Neural progenitor cell (in vitro differentiated cells): ENCODE measurements at regions not wholly inside any gene's neighbourhood (a gene's known extent, or its start where the extent isn't known, plus 50 kb on each side); places are given as distances from the start of the nearest gene placed in this dataset.

Experiments used
- DNase-seq: peaks from one replicate; pipeline ENCODE4 v3.0.0-alpha.2; 2016; ENCODE audit warnings: low spot score
- H2AFZ ChIP-seq: fragments of 200-600 bp; sonication (generic); replicated peaks from 2 replicates; pipeline ENCODE4 v1.6.1; 2016; ENCODE audit warnings: antibody characterized with exemption
- H3F3A ChIP-seq: fragments of 200-600 bp; sonication (generic); 2 replicates; pipeline ENCODE4 v1.6.1; 2016; ENCODE audit warnings: antibody characterized with exemption, low read depth
- H3K27ac ChIP-seq: fragments of 200-600 bp; sonication (generic); 2 replicates; pipeline ENCODE4 v1.5.1; 2016; ENCODE audit warnings: mild to moderate bottlenecking
- H3K27me3 ChIP-seq: fragments of 200-600 bp; sonication (generic); 2 replicates; pipeline ENCODE4 v1.6.1; 2016; ENCODE audit warnings: mild to moderate bottlenecking, moderate library complexity
- H3K36me3 ChIP-seq: fragments of 200-600 bp; sonication (generic); 2 replicates; pipeline ENCODE4 v1.5.1; 2016
- H3K4me1 ChIP-seq: fragments of 200-600 bp; sonication (generic); 2 replicates; pipeline ENCODE4 v1.6.1; 2016; ENCODE audit warnings: mixed run types
- H3K4me2 ChIP-seq: fragments of 200-600 bp; sonication (generic); 2 replicates; pipeline ENCODE4 v1.6.1; 2016
- H3K4me3 ChIP-seq: fragments of 200-600 bp; sonication (generic); 2 replicates; pipeline ENCODE4 v1.5.1; 2016
- H3K79me2 ChIP-seq: fragments of 200-600 bp; sonication (generic); 2 replicates; pipeline ENCODE4 v1.6.1; 2016; ENCODE audit warnings: low read depth
- H3K9ac ChIP-seq: fragments of 200-600 bp; sonication (generic); 2 replicates; pipeline ENCODE4 v1.6.1; 2016
- H3K9me3 ChIP-seq: fragments of 200-600 bp; sonication (generic); 2 replicates; pipeline ENCODE4 v1.5.1; 2016; ENCODE audit warnings: low read depth
- H4K20me1 ChIP-seq: fragments of 200-600 bp; sonication (generic); 2 replicates; pipeline ENCODE4 v1.6.1; 2016; ENCODE audit warnings: low read depth
- H3K27ac Mint-ChIP-seq: 3 replicates; pipeline ENCODE4 v1.8.0; 2021; ENCODE audit warnings: mixed read lengths
- H3K27me3 Mint-ChIP-seq: 2 replicates; pipeline ENCODE4 v1.8.0; 2022; ENCODE audit warnings: low read depth, mild to moderate bottlenecking, inconsistent platforms, moderate library complexity, mixed read lengths; ENCODE audit not compliant: insufficient read depth
- H3K36me3 Mint-ChIP-seq: 3 replicates; pipeline ENCODE4 v1.8.0; 2021; ENCODE audit warnings: mixed read lengths
- H3K4me1 Mint-ChIP-seq: 3 replicates; pipeline ENCODE4 v1.8.0; 2021; ENCODE audit warnings: mixed read lengths
- H3K4me3 Mint-ChIP-seq: 3 replicates; pipeline ENCODE4 v1.8.0; 2021; ENCODE audit warnings: mild to moderate bottlenecking, moderate library complexity, mixed read lengths
- H3K9me3 Mint-ChIP-seq: 3 replicates; pipeline ENCODE4 v1.8.0; 2020; ENCODE audit warnings: mixed read lengths
- CTCF ChIP-seq: fragments of 200-600 bp; sonication (generic); IDR thresholded peaks from 2 replicates; pipeline ENCODE4 v1.5.1; 2017; ENCODE audit warnings: antibody characterized with exemption, mild to moderate bottlenecking
- EZH2 ChIP-seq: fragments of 200-600 bp; sonication (generic); IDR thresholded peaks from 2 replicates; pipeline ENCODE4 v1.6.1; 2017; ENCODE audit warnings: antibody characterized with exemption, mild to moderate bottlenecking, moderate library complexity
- EZH2phosphoT487 ChIP-seq: fragments of 200-600 bp; sonication (generic); IDR thresholded peaks from 2 replicates; pipeline ENCODE4 v1.6.1; 2017; ENCODE audit warnings: antibody characterized with exemption

DNA sequence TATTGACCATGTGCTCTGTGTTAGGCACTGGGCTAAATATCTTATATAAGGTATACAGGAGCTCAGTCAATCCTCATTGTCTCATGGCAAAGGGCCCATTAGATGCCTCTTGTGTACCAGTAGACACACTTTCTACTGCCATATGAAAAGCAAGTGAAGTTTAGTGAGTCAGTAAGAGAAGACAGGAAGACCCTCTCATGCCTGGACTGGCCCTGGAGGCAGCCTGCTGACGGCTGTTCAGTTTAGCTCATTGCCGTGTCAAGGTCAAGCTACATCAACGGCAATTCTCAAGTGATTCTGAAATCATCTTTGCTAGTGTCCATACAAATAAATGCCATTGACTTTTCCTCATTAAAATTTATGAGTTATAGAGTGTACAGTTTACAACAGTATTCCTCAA is 237.9 kb downstream of the IRX1 start:
- no peak overlapping the region for H3K4me2 ChIP-seq

GRCh38 chr5:3835811-3836210 is 240.2 kb downstream of the IRX1 start:
- Mint-ChIP-seq H3K27ac (no peak overlapping the region), H3K4me1 (no peaks in the 10 kb centered on the region), H3K36me3 (no peaks in the 10 kb centered on the region), H3K4me3 (no peak overlapping the region), H3K9me3 (peaks cover 3% of the 10 kb centered on the region), H3K27me3 (peaks cover 8% of the 10 kb centered on the region)
- H2AFZ ChIP-seq = no peak overlapping the region
- H3K9ac ChIP-seq = no peak overlapping the region
- no peak overlapping the region for H3K4me2 ChIP-seq
- H3K4me1 ChIP-seq = no peaks in the 10 kb centered on the region
- H3F3A ChIP-seq = no peaks in the 10 kb centered on the region
- H3K27ac ChIP-seq = no peak overlapping the region
- TF ChIP-seq EZH2phosphoT487 (no peak), EZH2 (no peak), CTCF (no peak)
- H4K20me1 ChIP-seq = no peaks in the 10 kb centered on the region
- H3K9me3 ChIP-seq = no peaks in the 10 kb centered on the region
- no peaks in the 10 kb centered on the region for H3K27me3 ChIP-seq
- H3K36me3 ChIP-seq = no peaks in the 10 kb centered on the region
- no peak for DNase-seq
- H3K79me2 ChIP-seq = no peaks in the 10 kb centered on the region
- H3K4me3 ChIP-seq = no peak overlapping the region

More for the DNA sequence above, 237.9 kb downstream of the IRX1 start:
- Histone ChIP-seq H3K79me2 (no peaks in the 10 kb centered on the region), H3F3A (no peaks in the 10 kb centered on the region), H3K4me1 (no peaks in the 10 kb centered on the region), H3K9ac (no peak overlapping the region), H2AFZ (no peak overlapping the region), H3K36me3 (no peaks in the 10 kb centered on the region), H3K27ac (no peak overlapping the region), H3K27me3 (no peaks in the 10 kb centered on the region), H3K4me3 (no peak overlapping the region), H3K9me3 (no peaks in the 10 kb centered on the region), H4K20me1 (no peaks in the 10 kb centered on the region)
- H3K36me3 Mint-ChIP-seq = no peaks in the 10 kb centered on the region
- H3K9me3 Mint-ChIP-seq = peaks cover 3% of the 10 kb centered on the region
- no peak overlapping the region for H3K27ac Mint-ChIP-seq
- peaks cover 10% of the 10 kb centered on the region for H3K27me3 Mint-ChIP-seq
- H3K4me3 Mint-ChIP-seq = no peak overlapping the region
- DNase-seq = no peak
- H3K4me1 Mint-ChIP-seq = no peaks in the 10 kb centered on the region
- TF ChIP-seq CTCF (no peak), EZH2 (no peak), EZH2phosphoT487 (no peak)

DNA sequence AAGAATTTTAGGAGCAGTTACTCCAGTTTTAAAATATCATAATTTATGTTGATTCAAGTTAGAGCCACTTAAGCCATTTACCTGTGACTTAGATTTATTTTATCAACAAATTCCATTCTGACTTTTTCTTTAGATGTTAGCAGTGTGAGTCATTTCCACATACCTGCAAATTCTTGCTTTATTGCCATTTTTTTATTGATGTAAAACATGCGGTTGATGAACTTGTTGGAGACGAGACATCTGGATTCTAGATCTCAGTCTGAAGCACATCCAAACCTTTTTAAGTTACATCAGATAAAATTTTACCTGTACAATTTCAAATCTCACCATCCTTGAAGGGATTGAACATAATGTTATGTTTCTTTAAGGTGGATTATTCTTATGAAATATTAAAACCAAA is 240.9 kb downstream of the IRX1 start:
- no peak for TF ChIP-seq CTCF
- no peak for TF ChIP-seq EZH2
- TF ChIP-seq EZH2phosphoT487 = no peak
- no peaks in the 10 kb centered on the region for H3K79me2 ChIP-seq
- H3K36me3 ChIP-seq = no peaks in the 10 kb centered on the region
- H3K27me3 Mint-ChIP-seq = peaks cover 6% of the 10 kb centered on the region
- no peak overlapping the region for H3K4me3 ChIP-seq
- H3F3A ChIP-seq = no peaks in the 10 kb centered on the region
- no peak overlapping the region for H3K4me2 ChIP-seq
- H3K9ac ChIP-seq = no peak overlapping the region
- H3K36me3 Mint-ChIP-seq = no peaks in the 10 kb centered on the region
- H3K27ac ChIP-seq = no peak overlapping the region
- H3K4me1 ChIP-seq = no peaks in the 10 kb centered on the region
- DNase-seq = no peak
- H3K27me3 ChIP-seq = no peaks in the 10 kb centered on the region
- peaks cover 3% of the 10 kb centered on the region for H3K9me3 Mint-ChIP-seq
- H3K4me1 Mint-ChIP-seq = no peaks in the 10 kb centered on the region
- H3K4me3 Mint-ChIP-seq = no peak overlapping the region
- no peak overlapping the region for H3K27ac Mint-ChIP-seq
- H2AFZ ChIP-seq = no peak overlapping the region
- no peaks in the 10 kb centered on the region for H3K9me3 ChIP-seq
- H4K20me1 ChIP-seq = no peaks in the 10 kb centered on the region

- H3K4me1 ChIP-seq = no peaks in the 10 kb centered on the region
- H3K4me2 ChIP-seq = no peak overlapping the region
- H3K79me2 ChIP-seq = no peaks in the 10 kb centered on the region
- no peaks in the 10 kb centered on the region for H3K27me3 ChIP-seq
- no peak overlapping the region for H3K27ac Mint-ChIP-seq
- no peaks in the 10 kb centered on the region for H3K4me1 Mint-ChIP-seq
- H3K9me3 ChIP-seq = no peaks in the 10 kb centered on the region
- H3K36me3 ChIP-seq = no peaks in the 10 kb centered on the region
- no peak overlapping the region for H3K4me3 ChIP-seq
- no peak for DNase-seq
- H3K36me3 Mint-ChIP-seq = no peaks in the 10 kb centered on the region
- H3F3A ChIP-seq = no peaks in the 10 kb centered on the region
- H3K9ac ChIP-seq = no peak overlapping the region
- peaks cover 3% of the 10 kb centered on the region for H3K9me3 Mint-ChIP-seq
- TF ChIP-seq EZH2 (no peak), EZH2phosphoT487 (no peak), CTCF (no peak)
- H3K27ac ChIP-seq = no peak overlapping the region
- no peaks in the 10 kb centered on the region for H4K20me1 ChIP-seq
- H2AFZ ChIP-seq = no peak overlapping the region
- no peak overlapping the region for H3K4me3 Mint-ChIP-seq
- peaks cover 3% of the 10 kb centered on the region for H3K27me3 Mint-ChIP-seq
Measured at GRCh38 chr5:3837506-3837905, 241.9 kb downstream of the IRX1 start.
